Left renal pelvis (tissue), 4 donors: ENCODE measurements at regions not wholly inside any gene's neighbourhood (a gene's known extent, or its start where the extent isn't known, plus 50 kb on each side); places are given as distances from the start of the nearest gene placed in this dataset.
"Not testable (repeated sequence)": the region's sequence is repeated elsewhere in the genome, so short reads cannot be mapped to it uniquely, and the experiment has no call there.

ENCODE experiments used
- DNase-seq, 4 donors: peaks; one replicate each; pipeline ENCODE4 v3.0.0-alpha.2; 2013; ENCODE audit warnings: low read depth in 4 of 4, low spot score in 3 of 4

- DNase-seq, result no peak
Observed at GRCh38 chr4:111113591-111113990, 490.7 kb upstream of the PITX2 start.

- no peak for DNase-seq
Observed at GRCh38 chr4:111115881-111116280, 493.0 kb upstream of the PITX2 start.

- DNase-seq, result no peak
Observed at GRCh38 chr4:111120191-111120590, 497.3 kb upstream of the PITX2 start.

- no peak for DNase-seq
Observed at GRCh38 chr4:111126340-111126739, 503.5 kb upstream of the PITX2 start.

- DNase-seq, result no peak
Observed at GRCh38 chr4:111127841-111128240, 505.0 kb upstream of the PITX2 start.

- DNase-seq, result no peak
Observed at GRCh38 chr4:111128327-111128726, 505.4 kb upstream of the PITX2 start.

- DNase-seq, result no peak
Observed at GRCh38 chr4:111136438-111136837, 513.6 kb upstream of the PITX2 start.

- no peak for DNase-seq
Observed at GRCh38 chr4:111136967-111137366, 514.1 kb upstream of the PITX2 start.

- DNase-seq, result no peak
Observed at GRCh38 chr4:111143510-111143909, 520.6 kb upstream of the PITX2 start.

GRCh38 chr4:111154934-111155333 lies 532.1 kb upstream of the PITX2 start:
- no peak for DNase-seq

GRCh38 chr4:111164556-111164955 lies 541.7 kb upstream of the PITX2 start:
- DNase-seq, result not testable (repeated sequence)

GRCh38 chr4:111174331-111174730 lies 551.5 kb upstream of the PITX2 start:
- DNase-seq, result no peak

- DNase-seq, result no peak
Observed at GRCh38 chr4:111178231-111178630, 555.4 kb upstream of the PITX2 start.

GRCh38 chr4:111187108-111187507 lies 564.2 kb upstream of the PITX2 start:
- DNase-seq, result no peak

GRCh38 chr4:111198446-111198845 lies 575.6 kb upstream of the PITX2 start:
- DNase-seq, result no peak

- DNase-seq, result no peak
Observed at GRCh38 chr4:111204797-111205196, 581.9 kb upstream of the PITX2 start.

GRCh38 chr4:111208970-111209369 lies 586.1 kb upstream of the PITX2 start:
- no peak for DNase-seq

GRCh38 chr4:111209706-111210105 lies 586.8 kb upstream of the PITX2 start:
- DNase-seq, result no peak

GRCh38 chr4:111210595-111210994 lies 587.7 kb upstream of the PITX2 start:
- DNase-seq, result no peak

GRCh38 chr4:111213531-111213930 lies 590.7 kb upstream of the PITX2 start:
- no peak for DNase-seq

- DNase-seq, result no peak
Observed at GRCh38 chr4:111214371-111214770, 591.5 kb upstream of the PITX2 start.

GRCh38 chr4:111215755-111216154 lies 592.9 kb upstream of the PITX2 start:
- DNase-seq, result no peak

- DNase-seq, result no peak
Observed at GRCh38 chr4:111216791-111217190, 593.9 kb upstream of the PITX2 start.

- DNase-seq, result no peak
Observed at GRCh38 chr4:111221371-111221770, 598.5 kb upstream of the PITX2 start.
